Uterus (tissue), 2 donors: ENCODE measurements at regions not wholly inside any gene's neighbourhood (a gene's known extent, or its start where the extent isn't known, plus 50 kb on each side); places are given as distances from the start of the nearest gene placed in this dataset.

Experiments used
- POLR2A ChIP-seq, 2 donors: fragments of 450-650 bp; IDR thresholded peaks; one replicate each; pipeline ENCODE4 v1.6.1; 2016; ENCODE audit warnings: antibody characterized with exemption in 2 of 2, mild to moderate bottlenecking in 1 of 2, moderate library complexity in 1 of 2
- TF ChIP-seq, protein P1 (sequence below), 4 experiments: fragments of 200-600 bp in 2 of 4; fragments of 450-650 bp in 2 of 4; sonication (generic) in 2 of 4; IDR thresholded peaks; one replicate each; pipeline ENCODE4 v1.5.1; 2016 to 2019; ENCODE audit warnings: antibody characterized with exemption in 4 of 4, mild to moderate bottlenecking in 2 of 4, moderate library complexity in 1 of 4

DNA sequence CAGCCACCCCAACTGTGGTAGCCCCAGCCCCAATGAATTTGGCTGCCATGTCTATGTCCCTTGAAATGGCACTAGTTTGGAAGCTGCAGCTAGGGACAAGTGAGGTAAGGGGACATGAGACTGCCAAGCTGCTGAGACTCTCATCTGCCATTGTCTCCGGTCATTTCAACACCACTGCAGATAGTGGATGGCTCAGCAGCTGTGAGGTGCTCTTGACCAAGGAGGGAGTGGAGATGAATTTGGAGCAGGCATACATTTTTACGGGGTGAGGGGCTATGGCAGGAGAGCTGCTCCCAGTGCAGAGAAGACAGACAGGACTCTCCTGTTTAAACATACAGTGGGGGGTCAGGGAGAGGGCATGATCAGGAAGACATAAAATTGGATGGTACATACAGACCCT lies 315.5 kb upstream of the CAMK1G start:
- TF ChIP-seq, protein P1, sequence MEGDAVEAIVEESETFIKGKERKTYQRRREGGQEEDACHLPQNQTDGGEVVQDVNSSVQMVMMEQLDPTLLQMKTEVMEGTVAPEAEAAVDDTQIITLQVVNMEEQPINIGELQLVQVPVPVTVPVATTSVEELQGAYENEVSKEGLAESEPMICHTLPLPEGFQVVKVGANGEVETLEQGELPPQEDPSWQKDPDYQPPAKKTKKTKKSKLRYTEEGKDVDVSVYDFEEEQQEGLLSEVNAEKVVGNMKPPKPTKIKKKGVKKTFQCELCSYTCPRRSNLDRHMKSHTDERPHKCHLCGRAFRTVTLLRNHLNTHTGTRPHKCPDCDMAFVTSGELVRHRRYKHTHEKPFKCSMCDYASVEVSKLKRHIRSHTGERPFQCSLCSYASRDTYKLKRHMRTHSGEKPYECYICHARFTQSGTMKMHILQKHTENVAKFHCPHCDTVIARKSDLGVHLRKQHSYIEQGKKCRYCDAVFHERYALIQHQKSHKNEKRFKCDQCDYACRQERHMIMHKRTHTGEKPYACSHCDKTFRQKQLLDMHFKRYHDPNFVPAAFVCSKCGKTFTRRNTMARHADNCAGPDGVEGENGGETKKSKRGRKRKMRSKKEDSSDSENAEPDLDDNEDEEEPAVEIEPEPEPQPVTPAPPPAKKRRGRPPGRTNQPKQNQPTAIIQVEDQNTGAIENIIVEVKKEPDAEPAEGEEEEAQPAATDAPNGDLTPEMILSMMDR (IDR thresholded peaks at IDR 0.05): no peak
- no peak for TF ChIP-seq POLR2A (IDR thresholded peaks at IDR 0.05)
